Activated CD4-positive, alpha-beta T cell treated with anti-CD3 and anti-CD28 coated beads for 4 hours (primary cell): ENCODE measurements at regions not wholly inside any gene's neighbourhood (a gene's known extent, or its start where the extent isn't known, plus 50 kb on each side); places are given as distances from the start of the nearest gene placed in this dataset.
"Not testable (repeated sequence)": the region's sequence is repeated elsewhere in the genome, so short reads cannot be mapped to it uniquely, and the experiment has no call there.

Experiments used
- DNase-seq, 2 donors: peaks; one replicate each; pipeline ENCODE4 v3.0.0-alpha.2; 2020

DNA sequence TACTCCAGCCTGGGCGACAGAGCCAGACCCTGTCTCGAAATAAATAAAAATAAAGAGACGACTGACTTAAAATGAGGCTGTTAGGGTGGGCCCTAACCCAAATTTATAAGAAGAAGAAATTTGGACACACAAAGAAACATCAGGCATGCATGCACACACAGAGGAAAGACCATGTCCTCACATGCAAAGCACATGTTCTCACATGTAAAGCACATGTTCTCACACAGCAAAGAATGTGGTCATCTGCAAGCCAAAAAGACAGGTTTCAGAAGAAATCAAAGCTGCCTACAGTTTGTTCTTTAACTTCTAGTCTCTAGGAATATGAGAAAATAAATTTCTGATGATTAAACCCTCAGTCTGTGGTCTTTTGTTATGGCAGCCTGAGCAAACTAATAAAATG is 132.3 kb upstream of the CRIM1 start:
- no peak for DNase-seq

DNA sequence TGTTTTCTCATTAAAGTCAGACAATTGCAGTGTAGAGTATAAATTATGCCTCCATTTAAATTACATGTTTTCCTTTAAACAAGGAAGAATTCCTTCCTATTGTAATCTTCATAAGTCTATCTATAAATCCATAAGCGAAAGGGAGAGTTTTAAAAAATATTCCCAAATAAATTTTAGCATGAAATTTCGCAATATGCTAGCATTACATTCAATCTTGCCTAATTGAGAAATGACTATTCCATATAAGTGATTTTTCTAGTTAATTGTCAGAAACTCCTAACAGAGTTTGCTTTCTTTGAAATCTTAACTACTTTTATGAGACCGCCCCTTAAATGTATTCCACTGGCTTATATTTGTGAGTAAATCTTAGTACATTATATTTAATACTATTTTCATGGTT is 133.1 kb upstream of the CRIM1 start:
- no peak for DNase-seq

DNA sequence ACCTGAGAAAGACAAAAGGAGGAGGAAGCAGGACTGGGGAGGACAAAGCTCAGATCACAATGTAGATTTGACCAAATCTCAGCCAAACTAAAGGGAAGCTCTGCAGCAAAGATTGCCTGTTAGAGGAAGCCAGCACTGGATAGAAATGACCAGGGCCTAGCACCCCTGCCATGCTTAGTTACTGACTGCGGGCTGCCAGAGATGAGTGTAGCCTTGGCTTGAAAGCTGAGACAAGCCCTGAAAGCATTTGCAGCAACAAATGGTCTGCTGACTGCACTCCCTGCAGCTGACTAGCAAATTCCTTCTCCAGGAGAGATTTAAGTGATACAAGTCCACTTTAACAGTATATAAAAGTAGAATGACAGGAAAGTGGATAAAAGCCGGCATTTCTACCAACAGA is 140.9 kb upstream of the CRIM1 start:
- DNase-seq = no peak

DNA sequence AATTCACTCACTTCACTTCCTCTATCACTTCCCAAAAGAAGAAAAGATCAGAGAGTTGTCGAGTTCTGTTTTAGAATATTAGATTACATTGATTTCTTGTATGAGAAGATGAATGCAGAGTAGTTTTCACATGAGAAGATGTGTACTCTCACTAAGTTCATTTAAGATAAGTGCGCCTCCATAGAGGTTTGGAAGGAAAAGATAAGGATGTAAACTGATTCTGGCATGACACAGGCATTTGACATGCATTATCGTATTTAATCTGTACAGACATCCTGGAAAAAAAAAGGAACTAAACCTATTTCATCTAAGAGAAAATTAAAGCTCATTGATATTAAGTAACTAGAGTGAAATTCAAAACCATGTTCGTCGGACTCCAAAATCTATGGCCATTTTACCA is 152.2 kb upstream of the CRIM1 start:
- no peak for DNase-seq

DNA sequence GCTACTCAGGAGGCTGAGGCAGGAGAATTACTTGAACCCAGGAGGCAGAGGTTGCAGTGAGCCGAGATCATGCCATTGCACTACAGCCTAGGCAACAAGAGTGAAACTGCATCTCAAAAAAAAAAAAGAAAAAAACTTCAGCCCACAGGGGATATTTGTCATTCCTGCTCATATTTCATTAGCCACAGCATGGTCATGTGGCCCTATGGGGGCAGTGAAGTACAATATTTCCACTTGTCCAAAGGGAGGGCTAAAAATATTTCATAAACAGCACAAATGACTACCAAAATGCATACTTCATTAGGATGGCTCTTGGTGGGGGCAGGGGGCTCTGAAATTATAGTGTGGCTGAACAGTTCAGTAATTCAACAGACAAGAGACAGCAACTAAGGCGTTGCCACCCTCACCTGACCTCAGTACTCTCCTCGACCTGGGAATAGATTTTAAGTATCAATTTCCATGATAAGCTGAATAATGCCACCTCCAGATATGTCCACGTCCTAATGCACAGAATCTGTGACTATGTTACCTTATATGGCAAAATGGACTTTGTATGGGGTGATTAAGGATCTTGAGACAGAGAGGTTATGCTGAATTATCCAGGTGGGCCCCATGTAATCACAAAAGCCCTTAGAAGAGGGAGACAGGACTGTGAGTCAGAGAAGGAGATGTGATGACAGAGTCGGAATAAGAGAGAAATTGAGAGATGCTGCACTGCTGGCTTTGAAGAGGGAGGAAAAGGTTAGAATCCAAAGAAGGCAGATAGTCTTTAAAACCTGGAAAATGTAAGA is 158.2 kb upstream of the CRIM1 start:
- DNase-seq = no peak

DNA sequence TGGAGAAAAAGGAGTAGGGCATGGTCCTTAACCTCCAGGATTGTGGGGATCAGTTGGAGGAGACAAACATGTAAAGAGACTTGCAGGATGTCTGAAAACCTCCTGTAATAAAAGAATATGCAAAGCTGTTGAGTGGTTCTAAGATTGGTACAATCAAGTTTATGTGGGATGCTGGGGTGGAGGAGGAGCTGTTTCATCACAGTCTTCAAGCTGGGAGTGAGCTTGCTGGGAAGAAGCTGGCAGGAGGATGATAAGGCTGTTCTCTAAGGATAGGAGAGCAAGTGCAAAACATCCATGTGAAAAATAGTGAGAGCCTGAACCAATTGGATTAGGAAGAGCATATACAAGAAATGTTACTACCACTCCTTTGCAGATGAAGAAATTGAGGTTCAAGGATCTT is 161.9 kb upstream of the CRIM1 start:
- no peak for DNase-seq

DNA sequence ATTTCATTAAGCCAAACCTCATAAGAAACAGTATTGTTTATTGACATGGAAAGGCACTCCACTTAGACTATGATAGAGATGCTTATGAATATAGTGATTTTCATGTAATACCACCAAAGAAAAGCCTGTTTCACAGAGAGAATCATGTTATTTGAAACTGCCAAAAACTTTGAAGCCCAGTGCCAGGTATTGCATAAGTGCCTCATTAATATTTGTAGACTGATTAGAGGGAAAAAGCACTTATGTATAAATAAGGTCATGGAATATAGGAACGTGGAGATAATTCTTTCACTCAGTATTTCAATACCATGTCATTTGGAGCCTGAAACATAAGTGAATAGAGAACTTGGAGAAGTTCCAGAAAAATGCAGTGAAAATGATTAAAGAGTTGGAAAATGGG is 162.6 kb upstream of the CRIM1 start:
- DNase-seq = no peak

DNA sequence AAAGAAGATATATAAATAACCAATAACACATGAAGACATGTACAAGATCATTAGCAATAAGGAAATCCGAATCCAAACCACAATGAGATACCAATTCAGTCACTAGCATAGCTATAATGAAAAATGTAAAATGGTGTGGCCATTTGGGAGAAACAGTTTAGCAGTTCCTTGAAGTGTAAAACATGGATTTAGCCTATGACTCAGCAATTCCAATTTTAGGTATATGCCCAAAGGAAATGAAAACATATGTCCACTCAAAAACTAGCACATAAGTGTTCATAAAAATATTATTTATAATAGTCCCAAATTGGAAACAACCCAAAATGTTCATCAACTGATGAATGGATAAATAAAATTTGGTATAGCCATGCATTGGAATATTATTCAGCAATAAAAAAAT is 165.5 kb upstream of the CRIM1 start:
- DNase-seq = no peak

DNA sequence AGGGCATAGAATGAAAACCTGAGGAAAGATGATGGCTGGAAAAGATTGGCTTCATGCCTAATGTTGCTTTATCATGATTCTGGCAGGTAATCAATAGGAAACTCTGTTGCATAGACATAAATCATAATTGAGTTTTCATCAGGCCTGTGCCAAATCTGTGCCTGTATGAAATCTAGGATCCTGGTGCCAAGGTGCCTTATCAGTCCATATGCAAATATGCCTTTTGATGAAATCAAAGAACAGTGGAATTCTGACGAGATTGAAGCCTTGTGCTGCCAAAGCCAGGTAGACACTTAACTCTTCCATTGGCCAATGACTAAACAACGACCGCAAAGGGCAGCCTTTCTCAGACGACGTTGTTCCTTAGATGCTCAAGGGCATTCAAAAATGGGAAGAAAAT is 170.0 kb upstream of the CRIM1 start:
- DNase-seq = no peak

DNA sequence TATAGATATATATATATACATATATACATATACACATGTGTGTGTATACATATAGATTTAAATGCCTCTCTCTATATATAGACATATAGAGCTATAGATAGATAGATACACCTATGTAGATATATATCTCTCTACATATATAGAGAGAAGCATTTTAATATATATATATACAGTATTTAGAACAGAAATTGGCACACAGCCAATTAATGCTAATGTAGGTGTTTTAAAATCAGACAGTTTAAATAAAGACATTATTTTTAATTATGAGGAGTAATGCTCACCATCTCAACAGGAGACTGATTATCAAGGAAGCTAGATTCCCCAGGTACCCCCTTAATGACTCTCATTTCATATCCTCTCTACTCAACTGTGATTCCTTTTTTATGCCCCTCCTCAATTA is 170.7 kb upstream of the CRIM1 start:
- no peak for DNase-seq

DNA sequence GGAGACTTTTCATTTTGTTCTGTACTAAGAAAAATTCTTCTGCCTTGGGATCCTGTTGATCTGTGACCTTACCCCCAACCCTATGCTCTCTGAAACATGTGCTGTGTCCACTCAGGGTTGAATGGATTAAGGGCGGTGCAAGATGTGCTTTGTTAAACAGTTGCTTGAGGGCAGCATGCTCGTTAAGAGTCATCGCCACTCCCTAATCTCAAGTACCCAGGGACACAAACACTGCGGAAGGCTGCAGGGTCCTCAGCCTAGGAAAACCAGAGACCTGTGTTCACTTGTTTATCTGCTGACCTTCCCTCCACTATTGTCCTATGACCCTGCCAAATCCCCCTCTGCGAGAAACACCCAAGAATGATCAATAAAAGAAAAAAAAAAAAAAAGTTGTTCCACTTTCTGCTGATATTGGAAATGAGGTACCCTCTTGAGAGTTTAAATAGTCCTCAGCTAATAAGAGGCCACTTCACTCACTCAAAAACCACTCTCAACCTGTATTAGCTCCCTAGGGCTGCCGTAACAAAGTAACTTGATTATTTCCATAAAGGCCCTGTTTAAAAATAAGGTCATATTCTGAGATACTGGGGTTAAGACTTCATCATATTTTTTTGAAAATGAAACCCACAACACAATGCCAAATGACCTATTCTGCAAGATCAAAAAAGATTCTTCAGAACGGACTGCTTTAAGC is 174.6 kb upstream of the CRIM1 start:
- not testable (repeated sequence) for DNase-seq

DNA sequence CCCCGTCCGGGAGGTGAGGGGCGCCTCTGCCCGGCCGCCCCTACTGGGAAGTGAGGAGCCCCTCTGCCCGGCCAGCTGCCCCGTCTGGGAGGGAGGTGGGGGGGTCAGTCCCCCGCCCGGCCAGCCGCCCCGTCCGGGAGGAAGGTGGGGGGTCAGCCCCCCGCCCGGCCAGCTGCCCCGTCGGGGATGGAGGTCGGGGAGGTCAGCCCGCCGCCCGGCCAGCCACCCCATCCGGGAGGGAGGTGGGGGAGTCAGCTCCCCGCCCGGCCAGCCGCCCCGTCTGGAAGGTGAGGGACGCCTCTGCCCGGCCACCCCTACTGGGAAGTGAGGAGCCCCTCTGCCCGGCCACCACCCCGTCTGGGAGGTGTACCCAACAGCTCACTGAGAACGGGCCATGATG is 175.3 kb upstream of the CRIM1 start:
- DNase-seq = not testable (repeated sequence)

DNA sequence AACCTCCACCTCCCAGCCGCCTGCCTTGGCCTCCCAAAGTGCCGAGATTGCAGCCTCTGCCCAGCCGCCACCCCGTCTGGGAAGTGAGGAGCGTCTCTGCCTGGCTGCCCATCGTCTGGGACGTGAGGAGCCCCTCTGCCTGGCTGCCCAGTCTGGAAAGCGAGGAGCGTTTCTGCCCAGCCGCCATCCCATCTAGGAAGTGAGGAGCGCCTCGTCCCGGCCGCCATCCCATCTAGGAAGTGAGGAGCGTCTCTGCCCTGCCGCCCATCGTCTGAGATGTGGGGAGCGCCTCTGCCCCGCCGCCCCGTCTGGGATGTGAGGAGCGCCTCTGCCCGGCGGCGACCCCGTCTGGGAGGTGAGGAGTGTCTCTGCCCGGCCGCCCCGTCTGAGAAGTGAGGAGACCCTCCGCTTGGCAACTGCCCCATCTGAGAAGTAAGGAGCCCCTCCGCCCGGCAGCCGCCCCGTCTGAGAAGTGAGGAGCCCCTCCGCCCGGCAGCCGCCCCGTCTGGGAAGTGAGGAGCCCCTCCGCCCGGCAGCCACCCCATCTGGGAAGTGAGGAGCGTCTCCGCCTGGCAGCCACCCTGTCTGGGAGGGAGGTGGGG is 175.8 kb upstream of the CRIM1 start:
- DNase-seq = not testable (repeated sequence)

DNA sequence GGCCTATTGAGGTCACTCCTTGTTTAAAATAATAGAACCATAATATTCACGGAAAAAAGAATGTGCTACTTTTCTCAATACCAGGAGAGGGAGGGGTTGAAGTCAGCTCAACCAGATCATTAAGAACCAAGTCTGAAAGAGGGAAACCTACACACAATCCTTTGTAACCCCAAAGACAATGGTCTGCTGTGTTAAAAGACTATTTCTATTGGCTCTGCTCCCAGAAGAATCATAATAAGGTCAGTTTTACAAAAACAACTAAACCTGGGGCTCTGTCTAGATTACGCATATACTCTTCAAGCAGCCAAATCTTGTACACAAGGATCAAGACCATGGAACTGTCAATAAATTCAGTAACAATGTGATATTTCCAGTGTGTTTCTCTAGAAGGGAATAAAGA is 177.2 kb upstream of the CRIM1 start:
- no peak for DNase-seq

DNA sequence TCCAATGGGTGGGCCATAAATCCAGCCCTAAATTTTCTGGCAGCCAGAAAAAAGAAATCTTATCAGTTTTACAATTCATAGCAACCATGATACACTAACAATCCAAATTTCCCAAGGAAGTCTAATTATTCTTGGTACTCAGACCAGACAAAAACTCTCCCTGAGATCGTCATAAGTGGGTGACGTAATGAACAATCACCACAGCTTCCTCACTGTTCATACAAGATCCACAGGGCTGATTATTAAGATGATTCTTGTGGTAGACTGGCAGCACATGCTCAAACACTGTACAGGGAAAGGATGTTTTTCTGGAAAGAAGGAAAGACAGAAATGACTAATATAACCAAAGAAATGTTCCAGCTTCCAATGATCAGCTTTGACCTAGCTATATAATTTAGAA is 178.3 kb upstream of the CRIM1 start:
- no peak for DNase-seq

DNA sequence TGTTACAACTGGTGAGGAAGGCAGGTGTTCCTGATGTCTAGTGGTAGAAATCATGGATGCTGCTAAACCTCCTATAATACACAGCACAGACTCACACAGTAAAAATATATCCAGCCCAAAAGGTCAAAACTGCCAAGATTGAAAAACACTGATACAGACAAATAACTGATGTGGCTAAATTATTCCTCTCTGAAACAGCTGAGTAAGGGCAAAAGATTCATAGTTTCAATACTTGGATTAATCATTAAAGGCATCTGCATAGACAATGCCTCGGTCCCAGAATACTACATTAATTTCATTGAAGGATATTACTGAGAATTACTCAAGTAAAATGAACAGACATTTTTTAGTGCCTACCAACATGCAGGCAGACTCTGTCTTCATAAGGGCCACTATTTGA is 180.7 kb upstream of the CRIM1 start:
- DNase-seq = no peak

DNA sequence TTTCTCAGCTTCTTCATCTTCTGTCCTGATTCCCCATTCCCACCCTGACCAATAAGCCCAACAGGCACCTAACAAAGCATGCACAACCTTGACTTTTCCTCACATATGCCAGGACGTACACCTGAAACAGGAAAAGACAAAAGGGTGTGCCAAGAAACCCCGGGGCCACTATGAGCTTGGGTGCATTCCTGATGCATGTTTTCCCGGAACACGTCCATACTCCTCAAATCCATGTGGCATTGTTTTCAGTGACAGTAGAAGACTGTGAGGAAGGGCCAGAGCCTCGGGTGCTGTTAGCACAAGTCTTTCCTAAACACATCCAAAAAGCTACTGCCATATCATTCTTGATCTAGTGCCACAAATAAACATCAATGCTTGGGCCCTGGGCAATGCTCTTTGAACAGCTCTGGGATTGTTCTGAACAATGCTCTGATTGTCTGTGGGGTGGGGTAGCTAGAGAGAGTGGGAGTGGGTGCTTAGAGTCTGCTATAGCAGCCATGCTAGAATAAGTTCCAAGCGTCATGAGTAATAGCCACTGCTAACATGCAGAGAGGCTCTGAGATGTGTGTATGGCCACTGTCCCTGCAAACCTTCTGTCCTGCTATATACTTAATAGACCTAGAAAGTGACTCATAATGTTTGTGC is 181.7 kb upstream of the CRIM1 start:
- no peak for DNase-seq

DNA sequence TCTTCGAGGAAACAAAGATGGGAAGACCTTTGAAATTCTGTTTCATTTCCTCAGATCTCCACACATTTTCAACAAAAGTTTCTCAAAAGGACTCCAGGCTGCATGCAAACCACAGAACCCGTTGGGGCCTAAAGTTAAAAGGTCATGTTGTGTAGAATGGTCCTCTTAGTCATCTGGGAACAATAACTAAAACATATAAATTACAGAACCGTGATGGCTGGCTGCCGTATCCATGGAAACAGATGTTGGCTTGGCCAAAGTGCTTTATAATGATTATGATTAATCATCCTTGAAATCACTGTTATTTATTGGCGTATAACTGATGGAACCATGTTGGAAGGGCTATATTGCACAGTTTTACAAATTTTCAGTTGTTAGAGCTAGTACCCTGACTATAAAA is 182.8 kb upstream of the CRIM1 start:
- DNase-seq = no peak

DNA sequence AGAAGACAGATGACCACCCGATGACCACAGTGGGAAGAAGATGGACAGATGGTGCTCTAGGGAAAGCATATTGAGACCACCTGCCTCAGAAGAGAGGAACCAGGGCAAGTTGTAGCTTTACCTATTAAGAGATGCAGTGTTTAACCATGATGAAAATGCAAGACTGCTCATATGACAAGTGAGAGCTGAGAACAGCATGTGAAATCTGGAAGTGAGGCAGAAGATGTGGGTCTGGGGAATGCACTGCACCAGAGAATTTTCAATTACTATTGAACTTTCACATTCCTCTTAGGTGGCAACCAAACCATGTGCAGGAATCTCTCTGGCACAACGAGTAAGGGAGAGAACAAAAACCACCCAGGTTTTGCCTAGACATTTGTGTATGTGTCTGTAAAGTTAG is 184.8 kb upstream of the CRIM1 start:
- DNase-seq = no peak

DNA sequence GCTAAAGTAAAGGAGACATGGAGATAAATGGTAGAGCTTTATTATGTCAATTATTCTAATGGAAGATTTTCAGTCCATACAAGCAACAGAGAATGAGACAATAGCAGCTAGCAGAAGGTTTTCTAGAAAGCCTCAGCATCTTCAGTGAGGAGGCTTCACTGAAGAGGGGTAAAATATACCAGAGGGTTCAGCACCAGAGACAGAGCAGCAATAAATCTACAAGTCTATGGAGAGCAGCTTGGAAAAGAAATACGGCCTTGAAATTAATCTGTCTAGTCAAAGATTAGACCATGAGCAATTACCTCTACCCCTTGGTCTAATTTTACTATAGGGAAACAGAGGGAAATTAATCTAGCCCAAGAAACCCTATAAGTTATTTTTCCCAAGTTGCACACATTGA is 185.7 kb upstream of the CRIM1 start:
- no peak for DNase-seq

DNA sequence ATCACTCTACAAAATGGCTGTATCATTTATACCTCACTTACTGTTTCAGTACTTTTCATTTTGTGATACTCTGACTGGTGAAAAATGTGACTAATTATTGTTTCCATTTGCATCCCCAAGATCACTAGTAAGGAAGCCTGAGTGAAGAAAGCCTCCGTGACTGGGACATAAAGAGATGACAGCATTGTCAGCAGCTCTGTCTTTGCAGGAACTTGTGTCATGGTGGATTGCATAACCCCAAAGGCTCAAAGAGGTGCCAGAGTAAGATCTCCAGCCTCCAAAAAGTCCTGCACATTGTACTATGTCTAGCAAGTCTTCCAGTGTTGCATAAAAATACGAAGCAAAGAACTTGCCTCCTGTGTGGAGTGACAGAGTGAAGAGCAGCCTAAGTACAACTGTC is 187.5 kb upstream of the CRIM1 start:
- no peak for DNase-seq

DNA sequence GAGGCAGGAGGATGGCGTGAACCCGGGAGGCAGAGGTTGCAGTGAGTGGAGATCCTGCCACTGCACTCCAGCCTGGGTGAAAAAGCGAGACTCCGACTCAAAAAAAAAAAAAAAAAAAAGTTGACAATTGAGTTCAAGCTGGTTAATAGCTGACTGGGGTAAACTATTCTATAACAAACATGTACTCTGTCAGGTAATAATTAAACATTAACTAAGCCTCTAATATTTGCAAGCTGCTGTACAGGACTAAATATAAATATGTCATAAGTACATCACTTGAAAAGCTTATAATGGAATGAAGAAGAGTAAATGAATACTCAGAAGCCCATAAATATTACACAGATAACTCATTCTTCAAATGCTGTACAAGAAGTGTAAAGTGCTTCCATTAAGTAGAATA is 190.4 kb upstream of the CRIM1 start:
- no peak for DNase-seq

DNA sequence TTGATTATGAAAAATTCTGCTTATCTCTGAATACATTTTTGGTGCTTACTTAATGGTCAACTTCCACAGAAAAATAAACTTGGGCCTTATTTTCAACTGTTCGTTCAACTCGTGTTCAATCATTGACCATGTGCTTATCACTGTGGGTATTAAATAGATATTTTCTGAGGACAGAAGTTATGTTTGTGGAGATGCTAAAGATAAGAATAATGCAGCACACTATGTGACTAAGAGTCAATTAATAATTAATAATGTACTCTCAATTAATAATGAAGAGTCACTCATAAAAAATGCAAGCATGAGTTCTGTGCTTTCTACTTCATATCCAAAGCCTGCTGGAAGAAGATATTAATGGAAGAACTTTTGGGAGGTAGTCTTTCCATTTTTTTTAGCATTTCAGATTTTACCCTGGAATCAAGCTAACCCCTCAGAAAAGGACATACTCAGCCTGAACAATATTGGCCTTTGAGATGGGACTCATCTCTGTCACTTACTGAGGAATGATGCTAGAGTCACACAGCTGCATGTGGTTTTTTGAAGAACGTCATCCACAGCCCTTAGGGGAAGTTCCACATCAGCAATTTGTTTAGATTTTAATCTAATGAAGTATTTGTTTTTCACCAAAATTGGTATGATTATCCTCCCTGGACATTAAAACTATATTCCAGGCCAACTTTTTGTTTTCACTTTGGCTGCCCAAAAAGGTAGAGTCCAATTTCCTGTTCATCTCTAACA is 191.9 kb upstream of the CRIM1 start:
- DNase-seq = no peak
